ENCODE measurements at regions not wholly inside any gene's neighbourhood (a gene's known extent, or its start where the extent isn't known, plus 50 kb on each side); places are given as distances from the start of the nearest gene placed in this dataset.

DNA sequence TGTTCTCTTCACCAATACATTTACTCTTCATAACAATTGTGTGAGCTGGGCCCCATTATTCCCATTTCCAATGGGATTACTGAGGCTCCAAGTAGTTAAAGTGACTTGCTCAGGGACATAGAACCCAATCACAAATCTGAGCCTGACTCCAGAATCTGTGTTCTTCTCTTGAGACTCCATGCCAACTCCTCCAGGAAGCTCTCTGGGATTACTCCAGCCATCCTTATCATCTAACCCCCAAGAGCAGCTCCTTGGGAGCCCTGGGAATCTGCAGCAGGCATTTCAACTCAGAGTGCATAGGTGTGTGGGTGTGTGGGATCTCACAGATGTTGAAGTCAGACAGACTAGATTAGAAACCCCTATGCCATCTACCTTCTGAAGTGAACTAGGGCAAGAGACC is 131.4 kb upstream of the BOD1 start:
- Histone ChIP-seq H3K27ac (no peak overlapping the region), H3K4me1 (peaks cover 0 to 18% (median 0%) of the 10 kb centered on the region in 12 donors), H3K4me3 (no peak overlapping the region), H3K9me3 (no peaks in the 10 kb centered on the region), H3K36me3 (no peaks in the 10 kb centered on the region), H3K27me3 (no peaks in the 10 kb centered on the region)
- TF ChIP-seq, protein P1, sequence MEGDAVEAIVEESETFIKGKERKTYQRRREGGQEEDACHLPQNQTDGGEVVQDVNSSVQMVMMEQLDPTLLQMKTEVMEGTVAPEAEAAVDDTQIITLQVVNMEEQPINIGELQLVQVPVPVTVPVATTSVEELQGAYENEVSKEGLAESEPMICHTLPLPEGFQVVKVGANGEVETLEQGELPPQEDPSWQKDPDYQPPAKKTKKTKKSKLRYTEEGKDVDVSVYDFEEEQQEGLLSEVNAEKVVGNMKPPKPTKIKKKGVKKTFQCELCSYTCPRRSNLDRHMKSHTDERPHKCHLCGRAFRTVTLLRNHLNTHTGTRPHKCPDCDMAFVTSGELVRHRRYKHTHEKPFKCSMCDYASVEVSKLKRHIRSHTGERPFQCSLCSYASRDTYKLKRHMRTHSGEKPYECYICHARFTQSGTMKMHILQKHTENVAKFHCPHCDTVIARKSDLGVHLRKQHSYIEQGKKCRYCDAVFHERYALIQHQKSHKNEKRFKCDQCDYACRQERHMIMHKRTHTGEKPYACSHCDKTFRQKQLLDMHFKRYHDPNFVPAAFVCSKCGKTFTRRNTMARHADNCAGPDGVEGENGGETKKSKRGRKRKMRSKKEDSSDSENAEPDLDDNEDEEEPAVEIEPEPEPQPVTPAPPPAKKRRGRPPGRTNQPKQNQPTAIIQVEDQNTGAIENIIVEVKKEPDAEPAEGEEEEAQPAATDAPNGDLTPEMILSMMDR (IDR thresholded peaks at IDR 0.05), result no peak
- TF ChIP-seq POLR2A (IDR thresholded peaks at IDR 0.05), result no peak
- DNase-seq (no peak), ATAC-seq (no peak)
- intact Hi-C loops (cut with DNase I), result loop anchor here in 1 of 10 donors (5.0 kb wide), 1 partner anchor 36 kb away; no protein-coding TSS in a partner anchor

DNA sequence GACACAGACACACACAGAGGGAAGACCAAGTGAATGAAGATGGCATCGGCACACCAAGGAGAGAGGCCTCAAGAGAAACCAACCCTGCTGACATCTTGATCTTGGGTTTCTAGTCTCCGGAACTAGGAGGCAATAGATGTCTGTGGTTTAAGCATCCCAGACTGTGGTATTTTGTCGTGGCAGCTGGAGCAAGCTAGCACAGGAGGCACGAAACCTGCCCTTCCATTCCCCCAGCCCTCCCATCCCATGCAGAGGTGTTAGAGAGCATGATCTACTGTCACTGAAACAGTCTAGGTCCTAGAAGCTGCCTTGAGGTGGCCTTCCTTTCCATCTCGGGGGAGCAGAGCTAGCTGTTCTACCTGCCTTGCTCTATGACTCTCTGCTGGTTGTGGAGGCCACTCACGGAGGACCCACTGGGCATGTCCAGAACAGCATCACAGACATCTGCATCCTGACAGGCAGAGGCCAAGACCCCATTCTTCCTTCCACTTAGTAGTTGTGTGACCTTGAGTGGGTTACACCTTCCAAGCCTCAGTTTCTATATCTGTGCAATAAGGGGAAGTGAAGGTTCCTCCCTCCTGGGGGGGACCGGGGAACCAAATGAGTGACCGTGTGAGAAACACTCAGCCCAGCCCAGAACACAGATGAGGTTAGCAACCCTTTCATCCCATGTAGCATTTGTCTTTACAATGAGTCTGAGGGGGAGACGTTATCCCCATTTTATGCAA is 134.3 kb upstream of the BOD1 start:
- intact Hi-C loops (cut with DNase I), result no loop called here

DNA sequence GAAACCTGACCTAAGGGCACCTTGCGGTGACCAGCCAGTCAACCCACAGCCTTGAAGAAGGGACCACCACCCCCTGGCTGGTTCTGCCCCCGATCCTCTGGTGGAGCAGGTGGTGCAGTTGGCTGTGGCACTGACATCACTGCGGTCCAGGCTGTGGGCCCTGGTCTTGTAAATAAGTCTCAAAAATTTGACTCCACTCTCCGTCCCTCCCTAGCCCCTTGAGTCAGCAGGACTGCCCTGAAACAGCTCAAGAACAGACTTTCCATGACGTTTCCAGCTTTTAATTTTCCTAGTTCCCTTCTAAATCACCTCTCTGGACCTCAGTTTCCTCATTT is 134.8 kb upstream of the BOD1 start:
- WGBS, 4 donors, result 91 to 95% (median 94%) methylated on average over 5 of the region's 5 CpGs
- Histone ChIP-seq H3K36me3 (no peaks in the 10 kb centered on the region), H3K27ac (no peak overlapping the region), H3K4me1 (peaks cover 0 to 13% (median 0%) of the 10 kb centered on the region in 12 donors), H3K27me3 (no peaks in the 10 kb centered on the region), H3K9me3 (no peaks in the 10 kb centered on the region), H3K4me3 (no peak overlapping the region)
- ATAC-seq, result no peak
- TF ChIP-seq, protein P1 (IDR thresholded peaks at IDR 0.05), result no peak
- TF ChIP-seq POLR2A (IDR thresholded peaks at IDR 0.05), result no peak
- intact Hi-C loops (cut with DNase I), result no loop called here
- no peak for DNase-seq

More for the DNA sequence above, 134.3 kb upstream of the BOD1 start:
- Histone ChIP-seq H3K27ac (no peak overlapping the region), H3K36me3 (no peaks in the 10 kb centered on the region), H3K4me1 (peaks cover 0 to 13% (median 0%) of the 10 kb centered on the region in 12 donors), H3K9me3 (no peaks in the 10 kb centered on the region), H3K27me3 (no peaks in the 10 kb centered on the region), H3K4me3 (no peak overlapping the region)
- DNase-seq, result no peak
- WGBS, 4 donors, result 78 to 94% (median 88%) methylated on average over 7 to 9 of the region's 9 CpGs
- TF ChIP-seq POLR2A (IDR thresholded peaks at IDR 0.05), result no peak
- TF ChIP-seq, protein P1 (IDR thresholded peaks at IDR 0.05), result no peak
- ATAC-seq, result no peak

DNA sequence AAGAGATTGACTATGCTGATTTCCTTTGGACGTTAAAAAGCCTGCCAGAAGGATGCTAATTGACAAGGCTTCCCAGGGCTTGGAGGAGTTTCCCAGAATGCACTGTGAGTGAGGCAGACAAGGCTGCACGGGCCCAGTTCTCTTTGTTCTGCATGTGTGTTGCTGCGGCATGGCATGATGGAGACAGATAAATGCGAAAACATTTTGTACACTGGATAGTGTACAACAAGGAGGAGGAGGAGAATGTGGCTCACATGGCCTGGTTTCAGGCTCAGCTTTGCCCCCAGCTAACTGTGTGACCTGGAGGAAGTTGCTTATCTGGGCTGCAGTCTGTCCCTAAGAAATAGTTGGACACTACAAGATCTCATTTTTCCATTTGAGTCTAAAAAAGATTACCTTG is 135.5 kb upstream of the CPEB4 start:
- no peak for DNase-seq
- no peaks in the 10 kb centered on the region for H3K27me3 ChIP-seq
- peak overlapping the region in 7 of 12 donors; percentile 57 to 80 (median 67) for H3K27ac ChIP-seq
- H3K36me3 ChIP-seq, result no peaks in the 10 kb centered on the region
- TF ChIP-seq, protein P1 (IDR thresholded peaks at IDR 0.05), result no peak
- TF ChIP-seq POLR2A (IDR thresholded peaks at IDR 0.05), result no peak
- H3K4me3 ChIP-seq, result no peak overlapping the region
- intact Hi-C loops (cut with DNase I), result no loop called here
- no peaks in the 10 kb centered on the region for H3K9me3 ChIP-seq
- H3K4me1 ChIP-seq, result peaks cover 0 to 18% (median 0%) of the 10 kb centered on the region in 12 donors
- WGBS, 4 donors, result 66 to 79% (median 70%) methylated on average over 4 of the region's 4 CpGs
- peak in 1 of 4 donors; percentile 8 for ATAC-seq

Measured in heart left ventricle (tissue), 16 donors.